GM19240 (cell line): ENCODE measurements at regions not wholly inside any gene's neighbourhood (a gene's known extent, or its start where the extent isn't known, plus 50 kb on each side); places are given as distances from the start of the nearest gene placed in this dataset.
A peak's percentile ranks its signal among the peaks of the same experiment; 100 is the strongest.

Source experiments
- DNase-seq: peaks from one replicate; pipeline ENCODE4 v3.0.0; 2011; ENCODE audit warnings: low spot score; ENCODE audit not compliant: insufficient read length

DNA sequence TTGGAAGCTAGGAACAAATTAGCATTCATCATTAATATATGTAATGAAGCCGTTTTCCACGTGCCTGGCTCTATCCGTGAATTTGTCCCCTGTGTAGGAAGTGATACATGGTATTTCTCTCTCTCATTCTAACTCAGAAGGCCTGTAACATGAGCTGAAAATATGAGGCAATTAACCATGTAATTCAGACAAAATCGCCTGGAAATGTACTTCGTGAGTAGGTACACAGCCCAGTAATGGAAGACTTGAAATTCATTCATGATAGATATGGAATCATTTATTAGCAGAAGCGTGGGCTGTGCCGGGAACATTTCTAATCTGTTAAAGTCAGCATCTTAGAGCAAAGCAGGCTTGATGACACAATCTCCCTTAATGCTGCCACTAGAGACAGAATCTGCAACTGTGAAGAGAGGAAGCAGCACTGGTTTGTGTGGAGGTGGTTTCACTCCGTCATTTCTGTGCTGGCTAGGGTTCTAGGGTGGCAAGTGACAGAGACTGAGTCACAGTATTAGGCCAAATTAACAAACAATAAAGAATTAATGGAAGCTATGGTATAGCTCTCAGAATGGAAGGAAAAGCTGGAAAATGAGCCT is 225.0 kb upstream of the PROK2 start:
- peak; percentile 17 for DNase-seq

DNA sequence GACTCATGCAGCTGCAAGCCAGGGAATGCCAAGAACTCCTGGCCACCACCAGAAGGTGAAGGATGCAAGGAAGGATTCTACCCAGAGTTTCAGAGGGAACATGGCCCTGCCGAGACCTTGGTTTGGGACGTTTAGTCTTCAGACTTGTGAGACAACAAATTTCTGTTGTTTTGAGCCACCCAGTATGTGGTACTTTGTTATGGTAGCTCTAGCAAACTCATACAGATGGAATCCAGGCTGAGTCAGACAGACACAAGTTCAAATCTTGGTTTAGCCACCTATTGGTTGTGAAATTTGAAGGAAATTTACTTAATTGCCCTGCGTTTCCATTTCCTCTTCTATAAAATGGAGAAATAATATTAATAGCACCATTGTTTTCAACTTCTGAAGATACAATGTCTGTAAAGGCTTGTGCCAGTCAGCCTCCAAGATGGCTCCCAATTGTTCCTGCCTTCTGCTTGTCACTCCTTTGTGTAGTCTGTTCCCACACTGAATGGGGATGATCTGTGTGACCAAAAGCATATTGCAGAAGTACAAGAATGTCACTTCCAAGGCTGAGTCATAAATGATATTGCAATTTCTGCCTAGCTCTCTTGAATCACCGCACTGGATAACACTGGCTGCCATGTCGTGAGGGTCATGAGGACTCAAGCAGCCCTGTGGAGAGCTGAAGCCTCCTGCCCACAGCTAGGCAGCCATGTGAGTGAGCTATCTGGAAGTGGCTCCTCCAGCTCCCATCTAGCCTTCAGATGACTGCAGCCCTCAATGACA is 223.5 kb upstream of the PROK2 start:
- no peak for DNase-seq

DNA sequence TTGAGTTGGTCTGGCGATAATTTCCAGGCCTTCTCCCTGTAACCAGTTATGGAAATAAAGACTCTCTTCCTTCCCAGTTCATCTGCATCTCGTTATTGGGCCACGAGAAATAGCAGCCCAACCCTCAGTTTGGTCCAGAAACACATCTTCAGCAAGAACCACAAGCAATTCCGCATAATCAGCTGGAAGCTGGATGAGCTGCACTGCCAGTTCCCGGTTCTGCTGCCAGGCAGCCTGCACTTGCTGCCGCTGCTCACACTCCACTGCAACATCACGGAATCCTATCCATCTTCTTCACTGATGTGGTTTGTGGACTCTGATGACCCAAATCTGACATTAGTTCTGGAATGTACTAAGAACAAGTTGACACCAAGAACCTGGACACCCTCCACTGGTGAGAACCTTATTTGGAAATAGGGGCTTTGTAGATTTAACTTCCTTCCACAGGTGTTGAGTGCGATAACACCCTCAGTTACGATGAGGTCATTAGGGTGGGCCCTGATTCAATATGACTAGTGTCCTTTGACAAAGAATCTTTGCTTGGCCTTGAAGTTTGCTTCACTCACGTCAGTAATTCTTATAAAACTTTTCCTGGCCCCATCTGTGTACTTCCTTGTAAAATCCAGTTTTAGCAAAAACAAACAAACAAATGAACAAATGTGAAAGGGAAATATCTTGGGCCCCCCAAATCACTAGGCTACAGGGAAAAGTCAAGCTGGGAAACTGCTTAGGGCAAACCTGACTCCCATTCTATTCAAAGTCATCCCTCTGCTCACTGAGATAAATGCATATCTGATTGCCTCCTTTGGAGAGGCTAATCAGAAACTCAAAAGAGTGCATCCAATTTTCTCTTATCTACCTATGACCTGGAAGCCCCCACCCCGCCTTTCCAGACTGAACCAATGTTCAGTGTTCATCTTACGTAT is 221.9 kb upstream of the PROK2 start:
- no peak for DNase-seq

GRCh38 chr3:72004749-72005292 is 219.9 kb upstream of the PROK2 start:
- no peak for DNase-seq

DNA sequence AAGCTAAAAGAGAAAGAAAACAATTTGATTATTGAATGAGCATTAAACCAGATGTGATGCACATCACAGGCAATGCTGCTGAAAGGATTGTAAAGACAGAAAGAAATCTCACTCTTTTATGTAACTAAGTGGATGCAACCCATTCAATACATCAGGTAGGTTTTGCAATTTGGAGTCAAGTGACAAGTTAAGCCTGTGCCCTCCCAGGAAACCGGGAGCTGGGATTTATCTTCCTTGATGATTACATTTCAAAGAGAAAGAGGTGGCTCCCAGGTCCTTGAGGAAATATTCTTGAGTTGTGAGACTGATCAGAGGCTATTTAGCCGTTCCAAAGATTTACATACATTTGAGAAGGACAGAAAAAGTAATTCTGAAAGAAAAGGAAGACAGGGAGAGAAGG is 219.0 kb upstream of the PROK2 start:
- no peak for DNase-seq

DNA sequence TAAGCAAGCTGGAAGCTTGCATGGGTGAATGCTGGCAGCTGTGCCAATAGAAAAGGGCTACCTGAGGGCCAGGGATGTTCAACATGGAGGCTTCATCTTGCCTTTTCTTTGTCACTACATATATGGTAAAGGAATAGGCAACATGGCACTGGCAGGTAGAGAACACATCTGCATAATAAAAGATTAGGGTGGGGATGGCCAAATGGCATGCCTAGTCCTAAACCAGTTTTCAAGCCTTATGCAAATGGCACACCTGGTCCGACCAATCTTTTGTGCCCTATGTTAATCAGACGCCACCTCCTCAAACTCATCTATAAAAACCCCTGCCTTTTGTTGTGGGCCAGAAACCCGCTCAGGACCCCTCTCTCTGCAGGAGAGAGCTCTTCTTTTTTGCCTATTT is 216.8 kb upstream of the PROK2 start:
- DNase-seq = no peak

DNA sequence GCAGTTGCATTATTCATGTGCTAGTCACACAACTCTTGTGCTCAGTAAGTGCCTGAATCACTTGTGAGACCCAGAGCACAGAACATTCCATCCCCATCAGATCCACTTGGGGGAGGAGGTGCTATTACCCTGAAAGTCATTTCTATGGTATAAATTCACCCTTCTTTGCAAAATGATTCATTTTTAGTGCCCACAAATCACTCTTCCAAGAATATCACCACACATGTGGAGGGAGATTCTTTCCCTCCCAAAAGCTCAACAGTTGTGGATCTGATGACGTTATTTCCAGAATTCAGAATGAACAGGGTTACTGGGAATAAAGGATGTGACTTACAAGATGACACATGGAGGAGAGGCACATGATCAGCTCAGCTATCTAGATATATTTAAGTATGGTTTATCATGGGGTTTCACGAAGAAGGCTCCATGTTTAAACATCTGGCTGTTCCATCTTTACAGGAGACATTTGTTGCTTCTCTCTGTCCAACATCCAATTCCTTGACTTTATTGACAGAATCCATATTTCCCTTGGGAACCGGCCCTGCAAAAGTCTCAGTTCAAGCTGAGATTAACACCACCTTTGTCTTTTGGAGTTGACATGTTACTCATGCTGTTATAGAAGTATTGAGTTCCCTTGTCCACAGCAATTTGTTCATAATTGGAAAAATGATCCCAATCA is 214.2 kb upstream of the PROK2 start:
- no peak for DNase-seq

- no peak for DNase-seq
These were observed 212.2 kb upstream of the PROK2 start for GRCh38 chr3:71997066-71997653.

GRCh38 chr3:71994906-71995305 is 210.0 kb upstream of the PROK2 start:
- no peak for DNase-seq

- no peak for DNase-seq
These were observed 209.3 kb upstream of the PROK2 start for GRCh38 chr3:71994203-71994602.

DNA sequence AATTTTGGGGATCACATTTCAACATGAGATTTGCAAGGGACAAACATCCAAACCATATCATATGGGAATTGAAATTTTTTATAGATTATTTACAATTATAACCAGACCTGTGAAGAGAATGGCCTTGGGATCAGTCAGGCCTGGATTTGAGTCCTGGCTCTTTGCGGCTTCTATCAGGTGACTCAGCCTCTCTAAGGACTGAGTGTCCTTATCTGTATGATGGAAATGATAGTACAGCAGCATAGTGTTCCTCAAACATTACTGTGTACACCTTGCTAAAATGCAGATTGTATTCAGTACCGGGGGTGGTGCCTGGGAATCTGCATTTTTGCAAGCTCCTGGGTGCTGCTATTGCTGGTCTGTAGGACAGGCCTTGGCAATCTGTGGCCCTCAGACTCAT is 206.7 kb upstream of the PROK2 start:
- DNase-seq = no peak

- no peak for DNase-seq
These were observed 206.1 kb upstream of the PROK2 start for GRCh38 chr3:71991046-71991445.

DNA sequence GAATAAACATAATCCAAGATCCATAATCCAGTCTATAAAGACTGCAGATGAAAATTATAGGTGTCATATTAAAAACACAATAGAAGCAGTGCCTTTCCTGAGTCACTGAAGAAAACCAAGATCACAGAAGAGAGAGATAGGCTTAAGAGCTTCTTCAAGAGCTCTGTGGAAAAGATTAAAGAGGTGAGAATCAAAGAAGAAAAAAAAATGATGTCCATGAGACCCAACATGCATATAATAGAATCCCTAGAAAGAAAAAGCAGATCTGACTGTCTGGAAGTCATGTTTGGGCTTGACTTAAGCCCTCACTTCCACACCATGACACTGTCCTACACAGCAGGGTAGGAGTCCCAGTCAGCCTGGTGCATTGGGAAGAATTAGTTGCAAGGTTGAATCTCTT is 205.6 kb upstream of the PROK2 start:
- DNase-seq = no peak

DNA sequence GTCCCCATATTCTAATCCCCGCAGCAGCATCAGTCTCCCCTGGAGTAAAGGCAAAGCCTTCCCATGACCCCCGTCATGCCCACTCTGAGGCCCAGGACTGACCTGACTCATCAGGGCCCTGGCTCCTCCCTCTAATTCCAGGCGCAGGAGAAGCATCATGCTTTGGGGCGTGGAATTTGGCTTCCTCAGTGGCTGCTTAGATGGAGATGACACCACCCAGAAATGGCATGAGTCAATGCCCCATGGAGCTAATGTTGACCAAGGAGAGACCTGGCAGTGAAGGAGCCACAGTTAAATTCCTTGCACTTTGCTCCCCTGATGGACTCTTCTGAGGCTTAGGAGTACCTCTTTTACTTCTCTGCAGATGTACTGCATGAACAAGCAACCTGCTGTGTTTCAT is 204.2 kb upstream of the PROK2 start:
- DNase-seq = no peak

DNA sequence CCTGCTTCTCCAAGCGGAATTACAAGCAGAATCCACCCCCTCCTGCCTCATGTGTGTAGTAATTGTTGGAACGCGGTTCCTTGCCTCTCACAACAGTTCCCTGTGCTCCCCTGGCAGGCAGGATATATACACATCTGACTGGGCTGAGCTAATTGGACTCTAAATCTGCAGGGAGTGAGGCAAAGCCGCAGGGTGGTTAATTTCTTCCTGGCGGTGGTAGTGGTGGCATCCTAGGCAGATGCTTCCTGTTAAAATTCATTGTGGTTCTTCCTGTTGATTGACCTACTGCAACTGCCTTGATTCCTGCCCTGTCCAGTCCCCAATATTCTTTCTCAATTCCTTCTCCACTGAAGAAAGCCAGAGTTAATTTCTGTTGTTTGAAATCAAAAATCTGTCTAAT is 202.9 kb upstream of the PROK2 start:
- no peak for DNase-seq

- no peak for DNase-seq
These were observed 202.3 kb upstream of the PROK2 start for GRCh38 chr3:71987089-71987735.

DNA sequence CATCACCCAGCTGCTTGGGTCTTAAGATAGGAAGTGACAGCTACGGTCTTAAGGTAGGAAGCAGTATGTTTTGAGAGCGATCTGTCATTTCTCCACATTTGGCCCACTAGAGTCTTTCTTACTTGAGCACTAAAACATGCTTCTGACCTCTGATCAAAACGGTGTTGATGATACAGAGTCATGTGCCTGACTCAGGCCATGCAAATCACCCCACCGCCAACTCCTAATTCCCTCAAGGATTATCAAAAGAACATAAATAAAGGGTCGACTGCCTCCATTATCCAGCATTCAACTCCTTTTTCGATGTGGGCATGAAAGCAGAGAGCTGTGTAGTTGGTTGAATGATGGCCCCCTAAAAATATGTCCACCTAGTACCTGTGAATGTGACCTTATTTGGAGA is 201.7 kb upstream of the PROK2 start:
- no peak for DNase-seq

GRCh38 chr3:71984843-71985613 is 200.1 kb upstream of the PROK2 start:
- DNase-seq = peak; percentile 11

DNA sequence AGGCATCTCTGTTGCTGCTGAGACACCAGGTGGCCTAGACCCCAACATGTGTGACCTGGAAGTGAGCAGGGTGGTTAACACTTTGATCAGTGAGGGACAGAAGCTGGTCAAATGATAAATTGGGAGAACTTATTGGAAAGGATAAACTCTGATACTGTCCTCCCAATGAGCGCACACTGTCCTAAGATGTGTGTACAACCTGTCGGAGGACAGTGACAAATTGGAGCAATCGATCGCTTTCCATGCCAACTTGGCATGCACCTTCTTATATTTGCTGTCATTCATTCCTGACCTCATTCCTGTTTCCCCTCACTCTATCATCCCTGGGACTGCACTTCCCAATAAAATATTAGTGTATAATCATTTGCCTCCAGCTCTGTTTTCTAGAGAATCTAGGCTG is 198.7 kb upstream of the PROK2 start:
- DNase-seq = no peak
